Gastrocnemius medialis (tissue), 4 donors: ENCODE measurements at regions not wholly inside any gene's neighbourhood (a gene's known extent, or its start where the extent isn't known, plus 50 kb on each side); places are given as distances from the start of the nearest gene placed in this dataset.

Experiments used
- CTCF ChIP-seq, 5 experiments: fragments of 450-650 bp in 3 of 5; fragments of 200-600 bp in 2 of 5; sonication (generic) in 2 of 5; IDR thresholded peaks in 4 of 5; conservative IDR thresholded peaks in 1 of 5; 1 replicate in 4 of 5; 2 replicates in 1 of 5; pipeline ENCODE4 v1.5.1; 2016 to 2019; ENCODE audit warnings: antibody characterized with exemption in 5 of 5, mild to moderate bottlenecking in 3 of 5, moderate library complexity in 3 of 5
- POLR2A ChIP-seq, 2 donors: fragments of 450-650 bp; IDR thresholded peaks; one replicate each; pipeline ENCODE4 v1.6.1; 2017; ENCODE audit warnings: antibody characterized with exemption in 2 of 2, mild to moderate bottlenecking in 2 of 2, moderate library complexity in 2 of 2

GRCh38 chr11:92536883-92537282 is 312.3 kb downstream of the FAT3 start:
- TF ChIP-seq POLR2A (IDR thresholded peaks at IDR 0.05): no peak
- TF ChIP-seq CTCF (IDR thresholded peaks at IDR 0.05 in 4 of 5, conservative IDR thresholded peaks at IDR 0.05 in 1 of 5): no peak
